ENCODE measurements at regions not wholly inside any gene's neighbourhood (a gene's known extent, or its start where the extent isn't known, plus 50 kb on each side); places are given as distances from the start of the nearest gene placed in this dataset.

- TF ChIP-seq EZH2 (IDR thresholded peaks at IDR 0.05) (no peak), CBX3 (IDR thresholded peaks at IDR 0.05; ENCODE audit: low read depth) (no peak), POLR2A (IDR thresholded peaks at IDR 0.05; ENCODE audit: borderline replicate concordance, extremely low read depth, insufficient read depth, insufficient read length) (no peak), ZBTB33 (IDR thresholded peaks at IDR 0.05; ENCODE audit: extremely low read depth, insufficient replicate concordance, low read length) (no peak), POLR2AphosphoS5 (IDR thresholded peaks at IDR 0.05; ENCODE audit: low read depth, low read length) (no peak), FOSL1 (IDR thresholded peaks at IDR 0.05; ENCODE audit: low read depth) (no peak), REST (IDR thresholded peaks at IDR 0.05; ENCODE audit: low read depth) (no peak)
- TF ChIP-seq, protein P1, sequence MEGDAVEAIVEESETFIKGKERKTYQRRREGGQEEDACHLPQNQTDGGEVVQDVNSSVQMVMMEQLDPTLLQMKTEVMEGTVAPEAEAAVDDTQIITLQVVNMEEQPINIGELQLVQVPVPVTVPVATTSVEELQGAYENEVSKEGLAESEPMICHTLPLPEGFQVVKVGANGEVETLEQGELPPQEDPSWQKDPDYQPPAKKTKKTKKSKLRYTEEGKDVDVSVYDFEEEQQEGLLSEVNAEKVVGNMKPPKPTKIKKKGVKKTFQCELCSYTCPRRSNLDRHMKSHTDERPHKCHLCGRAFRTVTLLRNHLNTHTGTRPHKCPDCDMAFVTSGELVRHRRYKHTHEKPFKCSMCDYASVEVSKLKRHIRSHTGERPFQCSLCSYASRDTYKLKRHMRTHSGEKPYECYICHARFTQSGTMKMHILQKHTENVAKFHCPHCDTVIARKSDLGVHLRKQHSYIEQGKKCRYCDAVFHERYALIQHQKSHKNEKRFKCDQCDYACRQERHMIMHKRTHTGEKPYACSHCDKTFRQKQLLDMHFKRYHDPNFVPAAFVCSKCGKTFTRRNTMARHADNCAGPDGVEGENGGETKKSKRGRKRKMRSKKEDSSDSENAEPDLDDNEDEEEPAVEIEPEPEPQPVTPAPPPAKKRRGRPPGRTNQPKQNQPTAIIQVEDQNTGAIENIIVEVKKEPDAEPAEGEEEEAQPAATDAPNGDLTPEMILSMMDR (IDR thresholded peaks at IDR 0.05 in 2 of 3, conservative IDR thresholded peaks at IDR 0.05 in 1 of 3; ENCODE audit: borderline replicate concordance in 1 of 3, insufficient read depth in 1 of 3, low read depth in 2 of 3, low read length in 2 of 3) = no peak
These were observed 227.6 kb downstream of the MFSD1 start for GRCh38 chr3:159029306-159030026.

All from HCT116 (cell line).